ENCODE measurements at regions not wholly inside any gene's neighbourhood (a gene's known extent, or its start where the extent isn't known, plus 50 kb on each side); places are given as distances from the start of the nearest gene placed in this dataset.

DNA sequence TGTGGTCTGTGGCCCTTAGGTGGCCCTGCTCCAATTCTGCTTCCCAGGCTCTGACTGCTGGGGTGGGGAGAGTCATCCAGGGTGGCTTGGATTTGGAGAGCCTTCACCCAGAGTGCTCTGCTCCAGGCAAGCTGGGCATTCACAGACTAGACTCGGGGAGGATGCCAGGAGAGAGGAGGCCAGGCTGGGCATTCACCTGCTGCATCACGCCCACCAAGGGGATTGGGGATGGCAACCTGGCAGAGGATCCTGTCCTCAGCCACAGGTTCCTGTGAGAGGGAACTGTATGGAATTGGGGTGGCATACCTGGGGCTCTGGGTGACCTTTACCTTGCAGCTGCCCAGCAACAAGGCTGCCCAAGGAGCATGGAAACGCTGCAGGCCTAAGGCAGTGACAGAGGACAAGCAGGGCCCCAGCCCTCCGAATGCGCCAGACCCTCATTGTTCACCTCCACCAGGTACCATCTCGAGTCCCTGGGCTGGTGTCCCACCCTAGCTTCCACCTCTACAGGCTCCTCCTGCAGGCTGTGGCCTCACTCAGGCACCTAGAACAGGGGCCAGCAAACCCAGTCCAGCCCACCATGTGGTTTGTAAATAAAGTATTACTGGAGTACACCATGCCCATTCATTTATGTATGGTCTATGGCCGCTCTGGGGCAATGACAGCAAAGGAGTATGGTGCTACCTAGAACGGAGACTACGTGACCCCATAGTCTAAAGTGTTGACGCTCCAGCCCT, 255.3 kb upstream of the RAB6C start:
- no peak overlapping the region for H3K4me3 ChIP-seq (replicated peaks in 1 of 2; ENCODE audit: low read depth in 2 of 2, low read length in 2 of 2)
- TF ChIP-seq, protein P1, sequence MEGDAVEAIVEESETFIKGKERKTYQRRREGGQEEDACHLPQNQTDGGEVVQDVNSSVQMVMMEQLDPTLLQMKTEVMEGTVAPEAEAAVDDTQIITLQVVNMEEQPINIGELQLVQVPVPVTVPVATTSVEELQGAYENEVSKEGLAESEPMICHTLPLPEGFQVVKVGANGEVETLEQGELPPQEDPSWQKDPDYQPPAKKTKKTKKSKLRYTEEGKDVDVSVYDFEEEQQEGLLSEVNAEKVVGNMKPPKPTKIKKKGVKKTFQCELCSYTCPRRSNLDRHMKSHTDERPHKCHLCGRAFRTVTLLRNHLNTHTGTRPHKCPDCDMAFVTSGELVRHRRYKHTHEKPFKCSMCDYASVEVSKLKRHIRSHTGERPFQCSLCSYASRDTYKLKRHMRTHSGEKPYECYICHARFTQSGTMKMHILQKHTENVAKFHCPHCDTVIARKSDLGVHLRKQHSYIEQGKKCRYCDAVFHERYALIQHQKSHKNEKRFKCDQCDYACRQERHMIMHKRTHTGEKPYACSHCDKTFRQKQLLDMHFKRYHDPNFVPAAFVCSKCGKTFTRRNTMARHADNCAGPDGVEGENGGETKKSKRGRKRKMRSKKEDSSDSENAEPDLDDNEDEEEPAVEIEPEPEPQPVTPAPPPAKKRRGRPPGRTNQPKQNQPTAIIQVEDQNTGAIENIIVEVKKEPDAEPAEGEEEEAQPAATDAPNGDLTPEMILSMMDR (IDR thresholded peaks at IDR 0.05; ENCODE audit: low read depth, low read length): no peak
- no peak for DNase-seq (ENCODE audit: low read depth in 2 of 2)

DNA sequence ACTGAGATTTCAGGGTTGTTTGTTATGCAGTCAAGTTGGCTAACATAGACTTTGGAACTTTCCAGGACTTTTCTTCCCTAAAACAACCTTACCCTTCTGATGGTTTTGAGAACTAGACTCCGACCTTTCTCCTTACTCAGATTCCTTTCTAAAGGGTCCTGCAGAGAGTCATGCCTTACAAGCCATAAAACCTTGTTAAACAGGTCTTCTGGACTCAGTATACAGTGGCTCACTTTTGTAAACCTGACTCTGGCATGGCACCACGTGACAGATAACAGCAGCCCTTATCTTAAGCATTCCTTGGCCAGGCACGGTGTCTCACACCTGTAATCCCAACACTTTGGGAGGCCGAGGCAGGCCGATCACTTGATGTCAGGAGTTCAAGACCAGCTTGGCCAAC, 253.2 kb upstream of the RAB6C start:
- DNase-seq (ENCODE audit: low read depth in 2 of 2): no peak
- TF ChIP-seq, protein P1 (IDR thresholded peaks at IDR 0.05; ENCODE audit: low read depth, low read length): no peak
- H3K4me3 ChIP-seq (replicated peaks in 1 of 2; ENCODE audit: low read depth in 2 of 2, low read length in 2 of 2): no peak overlapping the region

DNA sequence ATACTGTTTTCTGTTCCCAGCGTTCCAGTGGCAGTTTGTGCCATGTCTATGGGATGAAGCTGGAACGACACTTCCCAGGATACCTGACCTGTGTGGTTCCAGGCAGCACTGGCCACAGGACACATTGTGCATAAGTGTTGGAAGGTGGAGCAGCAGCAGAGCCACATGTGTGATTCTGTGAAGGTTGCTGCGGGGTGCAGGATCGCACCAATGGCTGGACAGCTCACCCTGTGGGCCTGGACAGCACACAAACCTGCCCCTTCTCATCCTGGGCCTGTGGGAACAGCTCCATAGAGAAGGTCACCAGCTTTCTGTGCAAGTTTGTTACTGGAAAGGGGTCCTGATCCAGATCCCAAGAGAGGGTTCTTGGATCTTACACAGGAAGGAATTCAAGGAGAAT, 252.2 kb upstream of the RAB6C start:
- TF ChIP-seq, protein P1 (IDR thresholded peaks at IDR 0.05; ENCODE audit: low read depth, low read length): no peak
- no peak overlapping the region for H3K4me3 ChIP-seq (replicated peaks in 1 of 2; ENCODE audit: low read depth in 2 of 2, low read length in 2 of 2)

DNA sequence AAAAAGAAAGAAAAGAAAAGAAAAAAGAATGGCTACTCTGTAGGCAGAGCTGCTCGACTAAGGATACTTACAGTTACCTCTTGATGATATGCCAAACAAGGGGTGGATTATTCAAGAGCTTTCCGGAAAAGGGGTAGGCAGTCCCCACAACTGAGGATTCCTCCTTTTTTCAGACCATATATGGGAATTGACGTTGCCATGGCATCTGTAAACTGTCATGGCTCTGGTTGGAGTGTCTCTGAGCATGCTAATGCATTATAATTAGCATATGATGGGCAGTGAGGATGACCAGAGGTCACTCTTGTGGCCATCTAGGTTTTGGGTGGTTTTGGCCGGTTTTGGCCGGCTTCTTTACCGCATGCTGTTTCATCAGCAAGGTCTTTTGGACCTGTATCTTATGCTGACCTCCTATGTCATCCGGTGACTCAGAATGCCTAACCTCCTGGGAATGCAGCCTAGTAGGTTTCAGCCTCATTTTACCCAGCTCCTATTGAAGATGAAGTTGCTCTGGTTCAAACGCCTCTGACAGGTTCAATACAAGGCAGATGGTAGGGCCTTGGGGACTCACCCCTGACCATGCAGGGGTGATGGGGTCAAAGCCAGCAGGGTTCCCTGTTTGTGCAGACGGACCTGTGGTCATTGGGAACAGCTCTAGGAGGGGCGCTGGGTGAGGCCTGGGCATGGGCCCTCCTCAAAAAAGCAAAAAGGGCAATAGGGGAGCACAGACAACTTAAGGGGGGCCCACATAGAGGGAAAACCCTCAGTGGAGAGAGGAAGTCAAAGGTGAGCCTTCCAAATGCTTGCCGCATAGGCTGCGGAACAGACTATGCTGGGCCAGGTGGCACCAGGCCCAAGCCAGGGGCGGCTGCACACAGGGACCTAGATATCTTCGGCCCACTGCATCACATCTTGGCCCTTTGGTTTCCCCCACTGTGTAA, 251.2 kb upstream of the RAB6C start:
- no peak for DNase-seq (ENCODE audit: low read depth in 2 of 2)
- H3K4me3 ChIP-seq (replicated peaks in 1 of 2; ENCODE audit: low read depth in 2 of 2, low read length in 2 of 2): no peak overlapping the region
- TF ChIP-seq, protein P1 (IDR thresholded peaks at IDR 0.05; ENCODE audit: low read depth, low read length): no peak

More for the DNA sequence above, 252.2 kb upstream of the RAB6C start:
- DNase-seq (ENCODE audit: low read depth in 2 of 2): no peak

DNA sequence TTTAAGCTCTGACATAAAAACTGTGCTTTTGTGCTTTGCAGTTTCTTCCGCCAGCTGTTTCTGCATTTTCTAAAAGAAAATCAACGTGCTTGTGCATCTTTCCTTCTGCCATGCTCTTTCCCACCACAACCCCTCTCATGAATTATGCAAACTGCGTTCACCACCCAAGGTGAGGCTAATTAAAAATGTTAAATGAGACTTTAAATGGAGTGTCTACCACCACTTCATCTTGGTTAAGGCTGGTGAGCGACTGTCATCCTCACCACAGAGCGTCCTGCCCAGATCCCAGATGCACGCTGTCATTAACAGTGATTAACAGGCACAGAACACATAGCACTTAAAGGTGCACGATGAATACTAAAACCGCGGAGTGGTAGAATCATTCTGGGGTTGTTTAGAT, 250.5 kb upstream of the RAB6C start:
- DNase-seq (ENCODE audit: low read depth in 2 of 2): no peak
- H3K4me3 ChIP-seq (replicated peaks in 1 of 2; ENCODE audit: low read depth in 2 of 2, low read length in 2 of 2): no peak overlapping the region
- TF ChIP-seq, protein P1 (IDR thresholded peaks at IDR 0.05; ENCODE audit: low read depth, low read length): no peak

DNA sequence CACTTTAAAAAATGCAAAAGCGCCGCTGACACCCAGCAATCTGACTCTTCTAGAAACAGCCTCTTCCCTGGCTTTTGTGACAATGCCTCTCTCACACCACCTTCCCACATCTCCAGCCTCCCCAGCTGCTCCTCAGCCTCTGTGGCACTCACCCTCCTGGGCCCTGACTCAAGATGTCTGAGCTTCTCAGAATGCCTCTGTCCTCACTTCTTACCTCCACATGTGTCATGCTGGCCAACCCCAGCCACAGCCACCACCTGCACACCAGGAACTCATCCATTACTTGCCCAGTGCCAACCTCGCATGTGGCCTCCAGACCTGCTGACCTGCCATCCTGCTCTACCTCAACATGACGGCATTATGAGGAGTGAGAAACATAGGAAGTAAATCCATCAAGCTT, 249.8 kb upstream of the RAB6C start:
- H3K4me3 ChIP-seq (replicated peaks in 1 of 2; ENCODE audit: low read depth in 2 of 2, low read length in 2 of 2): no peak overlapping the region
- TF ChIP-seq, protein P1 (IDR thresholded peaks at IDR 0.05; ENCODE audit: low read depth, low read length): no peak
- DNase-seq (ENCODE audit: low read depth in 2 of 2): no peak
